HEK293 (cell line): ENCODE measurements at regions not wholly inside any gene's neighbourhood (a gene's known extent, or its start where the extent isn't known, plus 50 kb on each side); places are given as distances from the start of the nearest gene placed in this dataset.

Experiments
- CTCF ChIA-PET: fragments of 350-600 bp; formaldehyde crosslinking; extraction: SDS; loops from one replicate; lab custom pipeline; 2021; ENCODE audit warnings: antibody characterized with exemption; lab: Yijun Ruan, JAX
- POLR2A ChIA-PET: fragments of 300-600 bp; formaldehyde crosslinking; extraction: SDS; loops from one replicate; lab custom pipeline; 2020; ENCODE audit warnings: antibody characterized with exemption, inconsistent platforms; lab: Yijun Ruan, JAX
- H3K27ac ChIP-seq: fragments of 200-500 bp; sonication (Bioruptor generic); 2 replicates; pipeline ENCODE4 v1.5.1; 2014; ENCODE audit warnings: low read depth, low read length, control low read depth, inconsistent platforms; ENCODE audit errors: extremely low read depth
- H3K36me3 ChIP-seq, 2 experiments: fragments of 200-500 bp in 1 of 2; sonication (Bioruptor generic) in 1 of 2; 1 replicate in 1 of 2; 2 replicates in 1 of 2; pipeline ENCODE4 v1.5.1; 2014 to 2017; ENCODE audit warnings: inconsistent platforms in 2 of 2, low read length in 2 of 2; ENCODE audit not compliant: control insufficient read depth in 2 of 2, insufficient read depth in 1 of 2
- H3K4me1 ChIP-seq: fragments of 200-500 bp; sonication (Bioruptor generic); 2 replicates; pipeline ENCODE4 v1.5.1; 2014; ENCODE audit warnings: mild to moderate bottlenecking, low read length, inconsistent platforms; ENCODE audit not compliant: control insufficient read depth, insufficient read depth
- H3K4me3 ChIP-seq: 2 replicates; pipeline ENCODE4 v1.5.1; 2011; ENCODE audit warnings: low read depth, mild to moderate bottlenecking, control low read depth, low read length, moderate library complexity
- H3K9me3 ChIP-seq: fragments of 200-500 bp; sonication (Bioruptor generic); 2 replicates; pipeline ENCODE4 v1.5.1; 2014; ENCODE audit warnings: low read depth, low read length, inconsistent platforms; ENCODE audit not compliant: control insufficient read depth, insufficient read depth
- KLF7 ChIP-seq: fragments of 450-650 bp; formaldehyde crosslinking; IDR thresholded peaks from 2 replicates; pipeline ENCODE4 v1.5.1; 2016; ENCODE audit warnings: missing biosample characterization, missing genetic modification characterization, borderline replicate concordance
- KLF9 ChIP-seq: fragments of 450-650 bp; formaldehyde crosslinking; IDR thresholded peaks from 2 replicates; pipeline ENCODE4 v1.5.1; 2016; ENCODE audit warnings: missing biosample characterization, missing genetic modification characterization, low read depth
- OSR2 ChIP-seq: fragments of 450-650 bp; formaldehyde crosslinking; IDR thresholded peaks from 2 replicates; pipeline ENCODE4 v1.5.1; 2016; ENCODE audit warnings: missing biosample characterization, missing genetic modification characterization
- PRDM4 ChIP-seq: fragments of 450-650 bp; formaldehyde crosslinking; IDR thresholded peaks from 2 replicates; pipeline ENCODE4 v1.5.1; 2017; ENCODE audit warnings: missing biosample characterization, missing genetic modification characterization
- REST ChIP-seq: fragments of 450-650 bp; formaldehyde crosslinking; IDR thresholded peaks from 2 replicates; pipeline ENCODE4 v1.5.1; 2016; ENCODE audit warnings: missing biosample characterization, missing genetic modification characterization
- SP2 ChIP-seq: fragments of 450-650 bp; formaldehyde crosslinking; IDR thresholded peaks from 2 replicates; pipeline ENCODE4 v1.5.1; 2016; ENCODE audit warnings: missing biosample characterization, missing genetic modification characterization
- TCF7L2 ChIP-seq: IDR thresholded peaks from 2 replicates; pipeline ENCODE4 v1.6.1; 2011; ENCODE audit warnings: low read depth, mild to moderate bottlenecking, inconsistent platforms, low read length, moderate library complexity, borderline replicate concordance
- ZBTB21 ChIP-seq: fragments of 450-650 bp; formaldehyde crosslinking; IDR thresholded peaks from 2 replicates; pipeline ENCODE4 v1.5.1; 2017; ENCODE audit warnings: missing biosample characterization, missing genetic modification characterization
- ZBTB48 ChIP-seq: fragments of 450-650 bp; formaldehyde crosslinking; IDR thresholded peaks from 2 replicates; pipeline ENCODE4 v1.5.1; 2016; ENCODE audit warnings: missing biosample characterization, missing genetic modification characterization
- ZBTB6 ChIP-seq: fragments of 450-650 bp; formaldehyde crosslinking; IDR thresholded peaks from 2 replicates; pipeline ENCODE4 v1.5.1; 2017; ENCODE audit warnings: missing biosample characterization, missing genetic modification characterization
- ZNF10 ChIP-seq: fragments of 450-650 bp; formaldehyde crosslinking; IDR thresholded peaks from 2 replicates; pipeline ENCODE4 v1.5.1; 2017; ENCODE audit warnings: missing biosample characterization, missing genetic modification characterization
- ZNF138 ChIP-seq: fragments of 450-650 bp; formaldehyde crosslinking; IDR thresholded peaks from 2 replicates; pipeline ENCODE4 v1.5.1; 2016; ENCODE audit warnings: missing biosample characterization, missing genetic modification characterization, borderline replicate concordance
- ZNF146 ChIP-seq: fragments of 450-650 bp; formaldehyde crosslinking; IDR thresholded peaks from 2 replicates; pipeline ENCODE4 v1.5.1; 2016; ENCODE audit warnings: missing biosample characterization, missing genetic modification characterization
- ZNF169 ChIP-seq: fragments of 450-650 bp; formaldehyde crosslinking; IDR thresholded peaks from 2 replicates; pipeline ENCODE4 v1.5.1; 2016; ENCODE audit warnings: missing biosample characterization, missing genetic modification characterization
- ZNF211 ChIP-seq: fragments of 450-650 bp; formaldehyde crosslinking; IDR thresholded peaks from 2 replicates; pipeline ENCODE4 v1.5.1; 2016; ENCODE audit warnings: low read depth, missing biosample characterization, missing genetic modification characterization
- ZNF221 ChIP-seq: fragments of 450-650 bp; formaldehyde crosslinking; IDR thresholded peaks from 2 replicates; pipeline ENCODE4 v1.5.1; 2017; ENCODE audit warnings: missing biosample characterization, missing genetic modification characterization, borderline replicate concordance
- ZNF302 ChIP-seq: fragments of 450-650 bp; formaldehyde crosslinking; IDR thresholded peaks from 2 replicates; pipeline ENCODE4 v1.5.1; 2016; ENCODE audit warnings: missing biosample characterization, missing genetic modification characterization, low read depth
- ZNF311 ChIP-seq: fragments of 450-650 bp; formaldehyde crosslinking; IDR thresholded peaks from 2 replicates; pipeline ENCODE4 v1.5.1; 2017; ENCODE audit warnings: missing biosample characterization, missing genetic modification characterization, borderline replicate concordance
- ZNF398 ChIP-seq: fragments of 450-650 bp; formaldehyde crosslinking; IDR thresholded peaks from 2 replicates; pipeline ENCODE4 v1.5.1; 2017; ENCODE audit warnings: missing biosample characterization, missing genetic modification characterization
- ZNF423 ChIP-seq: fragments of 450-650 bp; formaldehyde crosslinking; IDR thresholded peaks from 2 replicates; pipeline ENCODE4 v1.5.1; 2016; ENCODE audit warnings: missing biosample characterization, missing genetic modification characterization
- ZNF426 ChIP-seq: fragments of 450-650 bp; formaldehyde crosslinking; IDR thresholded peaks from 2 replicates; pipeline ENCODE4 v1.5.1; 2017; ENCODE audit warnings: missing biosample characterization, missing genetic modification characterization, mild to moderate bottlenecking, inconsistent platforms, moderate library complexity
- ZNF555 ChIP-seq: fragments of 450-650 bp; formaldehyde crosslinking; conservative IDR thresholded peaks from 2 replicates; pipeline ENCODE4 v1.5.1; 2017; ENCODE audit warnings: missing biosample characterization, mild to moderate bottlenecking, missing genetic modification characterization, inconsistent platforms
- ZNF596 ChIP-seq: fragments of 450-650 bp; IDR thresholded peaks from 2 replicates; pipeline ENCODE4 v1.5.0; 2018; ENCODE audit warnings: missing biosample characterization, mild to moderate bottlenecking, missing genetic modification characterization, moderate library complexity
- ZNF843 ChIP-seq: fragments of 450-650 bp; formaldehyde crosslinking; IDR thresholded peaks from 2 replicates; pipeline ENCODE4 v1.5.1; 2016; ENCODE audit warnings: missing biosample characterization, missing genetic modification characterization
- ZSCAN4 ChIP-seq: fragments of 450-650 bp; formaldehyde crosslinking; IDR thresholded peaks from 2 replicates; pipeline ENCODE4 v1.5.1; 2017; ENCODE audit warnings: missing biosample characterization, missing genetic modification characterization

- H3K27ac ChIP-seq: no peak overlapping the region
- ChIA-PET CTCF (interaction anchor here (1.6 kb wide), 1 partner anchor 18 kb away, joined by 3 read pairs; no protein-coding TSS in a partner anchor), POLR2A (no interaction called here)
- H3K9me3 ChIP-seq: no peaks in the 10 kb centered on the region
- H3K36me3 ChIP-seq: no peaks in the 10 kb centered on the region
- TF ChIP-seq ZNF426 (no peak), OSR2 (tag by site-specific recombination) (no peak), ZNF146 (tag by site-specific recombination) (no peak), ZNF596 (tag by site-specific recombination) (no peak), KLF9 (no peak), ZNF311 (no peak), ZSCAN4 (tag by site-specific recombination) (no peak), ZNF843 (tag by site-specific recombination) (no peak), ZNF169 (tag by site-specific recombination) (no peak), ZBTB21 (tag by site-specific recombination) (no peak), ZBTB6 (tag by site-specific recombination) (no peak), SP2 (tag by site-specific recombination) (no peak), ZNF10 (no peak), ZNF302 (tag by site-specific recombination) (no peak), ZNF423 (tag by site-specific recombination) (no peak), ZBTB48 (no peak), ZNF221 (tag by site-specific recombination) (no peak), ZNF398 (tag by site-specific recombination) (no peak)
- H3K4me1 ChIP-seq: no peaks in the 10 kb centered on the region
- H3K4me3 ChIP-seq: no peak overlapping the region
Measured at GRCh38 chr7:45235905-45236304, 78.3 kb downstream of the RAMP3 start.

- ChIA-PET CTCF (interaction anchor here (0.9 to 1.6 kb wide), 2 partner anchors 19 to 21 kb away, joined by 3 read pairs; no protein-coding TSS in a partner anchor), POLR2A (no interaction called here)
- no peak for TF ChIP-seq ZNF555 (tag by site-specific recombination)
- no peak for TF ChIP-seq REST (tag by site-specific recombination)
- no peak for TF ChIP-seq PRDM4
- no peak for TF ChIP-seq ZNF138 (tag by site-specific recombination)
- TF ChIP-seq ZNF302 (tag by site-specific recombination): no peak
- no peak for TF ChIP-seq TCF7L2
- TF ChIP-seq ZNF211: no peak
- no peak for TF ChIP-seq KLF7 (tag by site-specific recombination)
- no peaks in the 10 kb centered on the region for H3K36me3 ChIP-seq
- no peaks in the 10 kb centered on the region for H3K9me3 ChIP-seq
- H3K4me3 ChIP-seq: no peak overlapping the region
- no peaks in the 10 kb centered on the region for H3K4me1 ChIP-seq
- no peak overlapping the region for H3K27ac ChIP-seq
Measured at GRCh38 chr7:45236666-45237065, 79.1 kb downstream of the RAMP3 start.
